Neutrophil (primary cell): ENCODE measurements at regions not wholly inside any gene's neighbourhood (a gene's known extent, or its start where the extent isn't known, plus 50 kb on each side); places are given as distances from the start of the nearest gene placed in this dataset.

Source experiments
- H3K27ac ChIP-seq: fragments of 200-600 bp; sonication (generic); 2 replicates; pipeline ENCODE4 v1.5.1; 2016; ENCODE audit warnings: mild to moderate bottlenecking, moderate library complexity
- H3K27me3 ChIP-seq: fragments of 200-600 bp; sonication (generic); 2 replicates; pipeline ENCODE4 v1.6.0; 2016; ENCODE audit warnings: mild to moderate bottlenecking
- H3K36me3 ChIP-seq: fragments of 200-600 bp; sonication (generic); 2 replicates; pipeline ENCODE4 v1.5.1; 2017
- H3K4me1 ChIP-seq, 2 experiments: fragments of 200-600 bp in 1 of 2; sonication (generic) in 1 of 2; 1 replicate in 1 of 2; 2 replicates in 1 of 2; pipeline versions ENCODE4 v1.5.1 to v1.6.1; 2013 to 2016; ENCODE audit warnings: low read depth in 1 of 2, low read length in 1 of 2, mild to moderate bottlenecking in 1 of 2, moderate library complexity in 1 of 2; ENCODE audit not compliant: control insufficient read depth in 1 of 2, insufficient read depth in 1 of 2
- H3K4me3 ChIP-seq, 2 experiments: fragments of 200-600 bp in 1 of 2; sonication (generic) in 1 of 2; 1 replicate in 1 of 2; 2 replicates in 1 of 2; pipeline ENCODE4 v1.5.1; 2013 to 2016; ENCODE audit warnings: low read depth in 1 of 2, low read length in 1 of 2, mild to moderate bottlenecking in 1 of 2, moderate library complexity in 1 of 2
- H3K9me3 ChIP-seq: fragments of 200-600 bp; sonication (generic); 2 replicates; pipeline ENCODE4 v1.5.1; 2016
- CTCF ChIP-seq: fragments of 200-600 bp; sonication (generic); IDR thresholded peaks from 2 replicates; pipeline ENCODE4 v1.5.1; 2016; ENCODE audit warnings: antibody characterized with exemption

- H3K36me3 ChIP-seq, result no peaks in the 10 kb centered on the region
- no peak for TF ChIP-seq CTCF
- peaks cover 43 to 44% of the 10 kb centered on the region in 2 experiments for H3K4me1 ChIP-seq
- no peak overlapping the region for H3K4me3 ChIP-seq
- H3K27ac ChIP-seq, result no peak overlapping the region
- H3K27me3 ChIP-seq, result no peaks in the 10 kb centered on the region
- H3K9me3 ChIP-seq, result no peaks in the 10 kb centered on the region
These were observed 61.5 kb upstream of the LSM6 start for GRCh38 chr4:146114066-146114465.

- Histone ChIP-seq H3K36me3 (no peaks in the 10 kb centered on the region), H3K4me1 (peaks cover 52 to 53% of the 10 kb centered on the region in 2 experiments), H3K27ac (peak overlapping the region; percentile 91), H3K27me3 (no peaks in the 10 kb centered on the region), H3K4me3 (no peak overlapping the region), H3K9me3 (no peaks in the 10 kb centered on the region)
- TF ChIP-seq CTCF, result no peak
These were observed 62.3 kb upstream of the LSM6 start for GRCh38 chr4:146113171-146113570.

GRCh38 chr4:146112389-146112788 lies 63.1 kb upstream of the LSM6 start:
- peaks cover 60 to 61% of the 10 kb centered on the region in 2 experiments for H3K4me1 ChIP-seq
- peak overlapping the region; percentile 91 for H3K27ac ChIP-seq
- H3K36me3 ChIP-seq, result no peaks in the 10 kb centered on the region

GRCh38 chr4:146110871-146111485 lies 64.5 kb upstream of the LSM6 start:
- Histone ChIP-seq H3K27me3 (no peaks in the 10 kb centered on the region), H3K9me3 (no peaks in the 10 kb centered on the region), H3K4me3 (no peak overlapping the region), H3K36me3 (no peaks in the 10 kb centered on the region), H3K27ac (peak overlapping the region; percentile 91), H3K4me1 (peaks cover 74 to 75% of the 10 kb centered on the region in 2 experiments)
- TF ChIP-seq CTCF, result no peak

More at GRCh38 chr4:146112389-146112788, 63.1 kb upstream of the LSM6 start:
- TF ChIP-seq CTCF, result no peak
- H3K9me3 ChIP-seq, result no peaks in the 10 kb centered on the region
- no peak overlapping the region for H3K4me3 ChIP-seq
- H3K27me3 ChIP-seq, result no peaks in the 10 kb centered on the region

- Histone ChIP-seq H3K4me3 (peak overlapping the region in 1 of 2 experiments; percentile 6), H3K4me1 (peaks cover 95 to 98% of the 10 kb centered on the region in 2 experiments), H3K36me3 (no peaks in the 10 kb centered on the region), H3K27ac (peak overlapping the region; percentile 91), H3K9me3 (no peaks in the 10 kb centered on the region), H3K27me3 (no peaks in the 10 kb centered on the region)
- TF ChIP-seq CTCF, result no peak
These were observed 66.8 kb upstream of the LSM6 start for GRCh38 chr4:146108756-146109155.
